Neuronal stem cell (in vitro differentiated cells): ENCODE measurements at regions not wholly inside any gene's neighbourhood (a gene's known extent, or its start where the extent isn't known, plus 50 kb on each side); places are given as distances from the start of the nearest gene placed in this dataset.

Experiments
- DNase-seq: peaks from one replicate; pipeline ENCODE4 v3.0.0-alpha.2; 2013; ENCODE audit warnings: low spot score
- H2AFZ ChIP-seq: one replicate; pipeline ENCODE4 v1.6.1; 2013; ENCODE audit warnings: mild to moderate bottlenecking, low read length, inconsistent platforms
- H2AK5ac ChIP-seq: 2 replicates; pipeline ENCODE4 v1.6.1; 2013; ENCODE audit warnings: low read depth, mild to moderate bottlenecking, inconsistent platforms, low read length, moderate library complexity, mixed read lengths
- H2BK120ac ChIP-seq: 2 replicates; pipeline ENCODE4 v1.6.1; 2013; ENCODE audit warnings: low read depth, mild to moderate bottlenecking, inconsistent platforms, low read length, moderate library complexity, mixed read lengths
- H2BK12ac ChIP-seq: one replicate; pipeline ENCODE4 v1.6.1; 2013; ENCODE audit warnings: low read length, inconsistent platforms
- H2BK15ac ChIP-seq: 2 replicates; pipeline ENCODE4 v1.6.1; 2013; ENCODE audit warnings: mild to moderate bottlenecking, low read length, inconsistent platforms, mixed read lengths
- H2BK5ac ChIP-seq: one replicate; pipeline ENCODE4 v1.6.1; 2013; ENCODE audit warnings: inconsistent platforms, mild to moderate bottlenecking, low read length, moderate library complexity
- H3K14ac ChIP-seq: one replicate; pipeline ENCODE4 v1.6.1; 2013; ENCODE audit warnings: low read length, inconsistent platforms
- H3K18ac ChIP-seq: 2 replicates; pipeline ENCODE4 v1.6.1; 2013; ENCODE audit warnings: low read length, inconsistent platforms
- H3K23ac ChIP-seq: 2 replicates; pipeline ENCODE4 v1.6.1; 2013; ENCODE audit warnings: low read depth, mild to moderate bottlenecking, mixed read lengths, low read length, inconsistent platforms; ENCODE audit not compliant: poor library complexity
- H3K27ac ChIP-seq: replicated peaks from 3 replicates; pipeline ENCODE4 v1.5.1; 2013; ENCODE audit warnings: low read length, inconsistent platforms
- H3K27me3 ChIP-seq, 3 experiments: 2 replicates each; pipeline ENCODE4 v1.6.1; 2013; ENCODE audit warnings: low read length in 3 of 3, mild to moderate bottlenecking in 2 of 3, inconsistent platforms in 1 of 3, low read depth in 1 of 3, mixed read lengths in 1 of 3, moderate library complexity in 1 of 3; ENCODE audit not compliant: control insufficient read depth in 3 of 3, insufficient read depth in 3 of 3
- H3K36me3 ChIP-seq, 2 donors: replicated peaks in 1 of 2; 2 replicates each; pipeline ENCODE4 v1.6.1; 2013; ENCODE audit warnings: low read length in 2 of 2; ENCODE audit not compliant: control insufficient read depth in 2 of 2, insufficient read depth in 2 of 2
- H3K4ac ChIP-seq: 2 replicates; pipeline ENCODE4 v1.6.1; 2013; ENCODE audit warnings: inconsistent platforms, mild to moderate bottlenecking, low read length, moderate library complexity
- H3K4me1 ChIP-seq, 2 donors: 1 replicate in 1 of 2; 2 replicates in 1 of 2; pipeline ENCODE4 v1.6.1; 2013; ENCODE audit warnings: low read length in 2 of 2, low read depth in 1 of 2; ENCODE audit not compliant: control insufficient read depth in 2 of 2, insufficient read depth in 1 of 2
- H3K4me2 ChIP-seq: one replicate; pipeline ENCODE4 v1.6.1; 2013; ENCODE audit warnings: mild to moderate bottlenecking, low read length, inconsistent platforms; ENCODE audit not compliant: insufficient read depth, poor library complexity, severe bottlenecking
- H3K4me3 ChIP-seq, 2 donors: 2 replicates each; pipeline ENCODE4 v1.5.1; 2013; ENCODE audit warnings: low read length in 2 of 2, mild to moderate bottlenecking in 2 of 2, inconsistent platforms in 1 of 2, moderate library complexity in 1 of 2
- H3K79me1 ChIP-seq: one replicate; pipeline ENCODE4 v1.6.1; 2013; ENCODE audit warnings: low read depth, mild to moderate bottlenecking, inconsistent platforms, low read length, moderate library complexity
- H3K9ac ChIP-seq: one replicate; pipeline ENCODE4 v1.6.1; 2013; ENCODE audit warnings: mild to moderate bottlenecking, low read depth, low read length, inconsistent platforms; ENCODE audit not compliant: poor library complexity
- H3K9me3 ChIP-seq, 2 donors: replicated peaks in 1 of 2; 2 replicates each; pipeline versions ENCODE3 to v1.6.1; 2013; ENCODE audit warnings: low read length in 2 of 2, mild to moderate bottlenecking in 2 of 2, inconsistent platforms in 1 of 2, low read depth in 1 of 2, mixed read lengths in 1 of 2, moderate library complexity in 1 of 2; ENCODE audit not compliant: control insufficient read depth in 2 of 2, insufficient read depth in 1 of 2
- H4K8ac ChIP-seq: one replicate; pipeline ENCODE4 v1.6.1; 2013; ENCODE audit warnings: low read depth, mild to moderate bottlenecking, inconsistent platforms, low read length, moderate library complexity
- H4K91ac ChIP-seq: one replicate; pipeline ENCODE4 v1.6.1; 2013; ENCODE audit warnings: low read length, low read depth, mild to moderate bottlenecking, inconsistent platforms; ENCODE audit not compliant: poor library complexity
- WGBS, 2 donors: extraction: QIAGEN DNeasy Blood & Tissue Kit; methylation state at CpG; one replicate each; pipeline ENCODE4 v1.1.7; 2013; ENCODE audit warnings: missing lambda C conversion rate in 2 of 2, mixed read lengths in 1 of 2; ENCODE audit not compliant: insufficient read length in 2 of 2, insufficient replicate concordance in 1 of 2; ENCODE audit errors: extremely low coverage in 2 of 2; 5-methylcytosine and 5-hydroxymethylcytosine counted together

GRCh38 chr18:73593207-73593606 lies 554.4 kb downstream of the FBXO15 start:
- Histone ChIP-seq H2AFZ (no peak overlapping the region), H3K27me3 (no peaks in the 10 kb centered on the region), H3K14ac (no peak overlapping the region), H3K18ac (no peak overlapping the region), H3K4me1 (no peaks in the 10 kb centered on the region), H3K9me3 (no peaks in the 10 kb centered on the region), H2BK120ac (no peak overlapping the region), H3K4me3 (no peak overlapping the region), H3K36me3 (no peaks in the 10 kb centered on the region), H3K79me1 (no peaks in the 10 kb centered on the region), H2BK15ac (no peak overlapping the region), H4K91ac (no peak overlapping the region), H2BK12ac (no peak overlapping the region), H2AK5ac (no peak overlapping the region), H3K4ac (no peak overlapping the region), H2BK5ac (no peak overlapping the region), H4K8ac (no peak overlapping the region), H3K23ac (no peak overlapping the region), H3K9ac (no peak overlapping the region), H3K4me2 (no peak overlapping the region), H3K27ac (no peak overlapping the region)
- WGBS, 2 donors: no CpG with 5 or more reads among the region's 2 CpGs
- DNase-seq: no peak

DNA sequence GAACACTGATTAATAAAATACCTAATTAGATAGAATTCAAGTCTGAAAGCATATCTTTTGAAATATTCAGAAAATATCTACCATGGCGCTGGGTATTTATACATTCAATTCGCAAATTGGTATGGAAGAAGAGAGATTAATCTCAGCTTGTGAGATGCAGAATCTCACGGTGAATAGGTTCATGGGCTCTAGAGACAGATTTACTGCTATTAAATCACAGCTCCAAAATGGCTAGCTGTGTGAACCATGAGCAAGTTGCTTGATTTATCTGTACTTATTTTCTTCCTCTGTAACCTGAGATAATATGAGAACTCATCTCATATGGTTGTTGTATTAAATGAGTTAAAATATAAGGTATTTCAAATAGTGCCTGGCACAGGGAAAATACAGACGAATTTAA lies 556.7 kb downstream of the FBXO15 start:
- Histone ChIP-seq H2BK12ac (no peak overlapping the region), H3K9ac (no peak overlapping the region), H3K27ac (no peak overlapping the region), H2AFZ (no peak overlapping the region), H2AK5ac (no peak overlapping the region), H3K36me3 (no peaks in the 10 kb centered on the region), H3K4me1 (no peaks in the 10 kb centered on the region), H2BK15ac (no peak overlapping the region), H2BK5ac (no peak overlapping the region), H4K8ac (no peak overlapping the region), H3K9me3 (no peaks in the 10 kb centered on the region), H3K27me3 (no peaks in the 10 kb centered on the region), H3K4me3 (no peak overlapping the region), H2BK120ac (no peak overlapping the region), H4K91ac (no peak overlapping the region), H3K79me1 (no peaks in the 10 kb centered on the region), H3K4ac (no peak overlapping the region), H3K23ac (no peak overlapping the region), H3K14ac (no peak overlapping the region), H3K18ac (no peak overlapping the region), H3K4me2 (no peak overlapping the region)
- no CpG with 5 or more reads among the region's 4 CpGs for WGBS, 2 donors
- no peak for DNase-seq

- Histone ChIP-seq H3K18ac (no peak overlapping the region), H2BK120ac (no peak overlapping the region), H3K23ac (no peak overlapping the region), H3K27ac (no peak overlapping the region), H4K91ac (no peak overlapping the region), H4K8ac (no peak overlapping the region), H3K27me3 (no peaks in the 10 kb centered on the region), H3K4me1 (no peaks in the 10 kb centered on the region), H3K79me1 (no peaks in the 10 kb centered on the region), H3K4me3 (no peak overlapping the region), H3K4ac (no peak overlapping the region), H3K36me3 (no peaks in the 10 kb centered on the region), H2BK12ac (no peak overlapping the region), H2AFZ (no peak overlapping the region), H2BK5ac (no peak overlapping the region), H2BK15ac (no peak overlapping the region), H3K4me2 (no peak overlapping the region), H3K14ac (no peak overlapping the region), H3K9ac (no peak overlapping the region), H2AK5ac (no peak overlapping the region), H3K9me3 (no peaks in the 10 kb centered on the region)
- DNase-seq: no peak
Observed at GRCh38 chr18:73579698-73580097, 567.9 kb downstream of the FBXO15 start.

DNA sequence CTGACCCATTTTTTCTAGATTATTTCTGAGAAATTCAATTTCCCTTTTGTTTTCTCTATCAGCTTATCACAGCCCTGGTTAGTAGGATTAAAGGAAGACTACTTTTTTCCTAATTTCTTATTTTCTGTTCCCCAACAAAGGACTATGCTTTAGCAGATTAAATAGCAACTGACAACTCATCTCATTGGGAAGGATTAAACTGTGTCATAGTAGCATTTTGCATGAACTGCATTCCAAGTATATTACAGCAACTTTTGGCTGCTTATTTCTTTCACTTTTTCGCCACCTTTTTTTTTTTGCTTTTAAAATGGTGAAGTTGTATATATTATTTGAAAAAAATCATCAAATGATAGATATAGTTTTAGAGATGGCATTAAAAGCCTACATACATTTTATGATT lies 570.3 kb downstream of the FBXO15 start:
- Histone ChIP-seq H3K27me3 (no peaks in the 10 kb centered on the region), H3K36me3 (no peaks in the 10 kb centered on the region), H2AK5ac (no peak overlapping the region), H3K27ac (no peak overlapping the region), H3K9me3 (no peaks in the 10 kb centered on the region), H3K4ac (no peak overlapping the region), H2BK120ac (no peak overlapping the region), H2AFZ (no peak overlapping the region), H3K14ac (no peak overlapping the region), H3K23ac (no peak overlapping the region), H4K91ac (no peak overlapping the region), H3K4me1 (no peaks in the 10 kb centered on the region), H3K4me2 (no peak overlapping the region), H3K18ac (no peak overlapping the region), H2BK12ac (no peak overlapping the region), H4K8ac (no peak overlapping the region), H3K9ac (no peak overlapping the region), H3K79me1 (no peaks in the 10 kb centered on the region), H3K4me3 (no peak overlapping the region), H2BK15ac (no peak overlapping the region), H2BK5ac (no peak overlapping the region)
- WGBS, 2 donors: no CpG with 5 or more reads among the region's 1 CpG
- DNase-seq: no peak
